HG03442 (cell line): ENCODE measurements at regions not wholly inside any gene's neighbourhood (a gene's known extent, or its start where the extent isn't known, plus 50 kb on each side); places are given as distances from the start of the nearest gene placed in this dataset.

Experiments
- ATAC-seq: cut with Tn5 transposase; IDR thresholded peaks from one replicate; pipeline ENCODE4 v1.9.1; 2021; ENCODE audit warnings: mild to moderate bottlenecking, moderate library complexity; ENCODE audit not compliant: unreplicated experiment

DNA sequence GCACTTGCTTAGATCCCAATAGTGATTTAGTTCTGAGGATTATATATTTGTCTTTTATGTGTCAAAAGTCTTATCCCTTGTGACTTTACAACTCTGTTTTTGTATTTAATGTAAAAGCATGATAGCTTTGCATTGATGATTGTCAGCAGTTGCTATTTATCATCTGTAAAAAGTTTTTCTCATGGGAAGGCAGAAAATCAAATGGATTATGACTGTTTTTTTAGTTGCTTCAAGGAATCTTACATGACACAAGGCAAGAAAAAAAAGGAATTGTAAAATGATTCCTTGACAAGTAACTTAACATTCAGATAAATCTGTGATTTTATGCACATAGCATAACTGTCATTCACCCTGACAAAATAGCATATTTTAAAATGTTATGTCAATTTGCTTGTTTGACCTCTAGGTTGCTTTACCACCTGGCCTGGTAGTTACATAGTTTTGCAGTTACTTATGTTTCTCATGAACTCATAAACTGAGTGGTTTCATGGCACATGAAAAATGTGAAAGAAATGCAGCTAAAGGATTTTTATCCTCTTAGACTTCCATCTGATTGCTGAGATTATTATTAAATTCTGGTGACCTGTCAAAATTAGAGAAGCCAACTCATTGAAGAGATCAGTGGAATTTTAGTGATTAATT lies 622.6 kb downstream of the ADGRL2 start:
- no peak for ATAC-seq

DNA sequence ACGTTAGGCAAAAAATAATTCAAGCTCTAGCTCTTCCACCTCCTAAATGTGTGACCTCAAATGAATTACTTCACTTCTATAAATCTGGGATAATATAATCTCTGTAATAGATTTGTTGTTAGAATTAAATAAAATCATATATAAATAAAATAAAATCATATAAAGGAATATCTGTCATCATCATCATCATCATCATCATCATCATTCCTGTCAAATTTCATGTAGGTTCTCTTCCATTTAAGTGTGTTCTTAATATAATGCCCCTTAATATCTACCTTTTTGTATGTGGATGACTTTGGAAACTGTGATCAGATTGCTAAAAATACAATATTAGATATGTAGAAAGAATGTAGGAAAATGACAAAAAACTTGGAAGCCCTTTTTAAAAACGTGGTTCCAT lies 621.0 kb downstream of the ADGRL2 start:
- ATAC-seq = no peak

DNA sequence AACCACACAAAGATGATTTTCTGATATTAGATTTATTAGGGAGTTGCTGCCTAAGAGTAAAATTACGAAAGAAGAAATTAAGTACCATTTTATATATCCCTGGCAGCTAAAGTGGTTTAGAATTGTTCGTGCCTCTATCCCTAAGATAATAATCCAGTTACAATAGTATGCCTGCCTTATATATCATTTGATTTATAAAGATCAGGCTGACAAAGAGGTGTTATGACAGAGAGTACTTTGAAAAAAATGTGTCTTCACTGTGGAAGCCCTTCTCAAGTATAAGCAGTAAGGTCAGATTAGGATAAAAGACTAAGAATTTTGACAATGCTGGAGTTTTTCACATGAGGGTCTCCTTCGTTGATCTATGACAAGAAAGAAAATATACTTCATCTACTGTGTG lies 619.9 kb downstream of the ADGRL2 start:
- no peak for ATAC-seq

DNA sequence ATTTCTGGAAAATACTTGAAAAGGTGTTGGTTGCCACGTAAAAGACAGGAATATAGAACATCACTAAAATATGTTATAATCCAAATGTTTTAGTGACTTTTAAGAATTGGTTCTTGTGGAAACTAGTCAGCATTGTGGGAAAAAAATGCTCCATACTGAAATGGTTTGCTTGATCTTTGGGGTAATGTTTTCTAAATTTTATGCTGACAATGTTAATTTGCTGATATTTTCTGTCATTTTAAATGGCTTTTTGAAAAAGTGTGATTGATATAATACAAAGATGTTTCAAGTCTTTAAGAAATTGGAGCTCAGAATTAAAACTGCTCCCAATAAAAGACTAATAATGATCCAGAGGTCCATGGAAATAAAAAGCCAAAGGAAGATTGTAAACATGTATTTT lies 610.9 kb downstream of the ADGRL2 start:
- no peak for ATAC-seq

DNA sequence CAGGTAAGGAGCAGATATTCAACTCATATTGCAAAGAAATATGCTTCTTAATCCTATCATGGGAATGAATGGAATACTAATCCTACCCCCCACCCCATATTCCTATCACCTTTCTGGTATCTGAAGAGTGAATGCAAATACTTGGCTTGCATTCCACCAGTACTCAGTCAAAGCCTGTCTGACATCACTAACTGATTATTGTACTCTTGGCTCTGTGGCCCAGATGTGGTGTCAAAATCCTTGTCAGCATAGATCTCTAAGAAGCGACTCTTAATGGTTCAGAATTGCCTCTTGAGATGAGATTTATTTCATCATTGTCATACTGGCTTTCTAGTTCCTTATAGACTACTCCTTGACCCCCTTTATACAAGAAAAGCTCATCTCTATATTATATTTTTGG lies 604.6 kb downstream of the ADGRL2 start:
- no peak for ATAC-seq

DNA sequence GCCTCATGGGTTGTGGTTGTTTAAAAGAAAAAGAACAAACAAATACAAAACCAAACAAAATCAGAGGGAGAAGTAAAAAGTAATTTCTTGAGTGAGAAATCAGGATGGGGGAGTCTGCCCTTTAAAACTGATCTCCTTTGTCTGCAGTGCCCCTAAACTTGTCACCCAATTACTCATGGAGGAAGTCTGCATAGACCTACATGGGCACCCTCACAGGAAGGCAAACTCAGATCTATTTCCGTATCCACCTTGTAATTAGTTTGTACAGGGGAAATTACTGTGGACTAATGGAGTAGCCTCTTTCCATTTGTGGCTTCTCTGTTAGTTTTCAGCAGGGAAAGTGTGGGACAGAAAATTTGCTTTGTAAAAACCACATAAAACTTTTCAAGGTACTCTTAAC lies 600.4 kb downstream of the ADGRL2 start:
- no peak for ATAC-seq

DNA sequence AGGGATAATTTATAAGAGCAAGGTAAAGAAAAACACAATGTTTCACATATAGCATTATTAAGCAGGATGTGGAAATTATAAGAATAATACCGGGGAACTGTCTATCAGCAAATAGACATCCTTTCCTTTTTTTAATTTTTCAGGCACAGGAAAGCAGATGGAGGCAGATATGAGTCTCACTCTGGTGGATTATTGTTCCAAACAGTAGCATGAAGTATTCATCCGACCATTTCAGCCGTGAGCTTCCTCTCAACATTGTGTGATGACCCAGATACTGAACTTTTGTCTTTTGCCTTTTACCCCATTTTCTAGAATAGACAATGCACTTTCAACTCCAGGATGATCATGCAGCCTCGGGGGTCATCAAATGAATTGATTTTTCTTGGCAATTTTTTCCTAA lies 599.8 kb downstream of the ADGRL2 start:
- ATAC-seq = no peak

DNA sequence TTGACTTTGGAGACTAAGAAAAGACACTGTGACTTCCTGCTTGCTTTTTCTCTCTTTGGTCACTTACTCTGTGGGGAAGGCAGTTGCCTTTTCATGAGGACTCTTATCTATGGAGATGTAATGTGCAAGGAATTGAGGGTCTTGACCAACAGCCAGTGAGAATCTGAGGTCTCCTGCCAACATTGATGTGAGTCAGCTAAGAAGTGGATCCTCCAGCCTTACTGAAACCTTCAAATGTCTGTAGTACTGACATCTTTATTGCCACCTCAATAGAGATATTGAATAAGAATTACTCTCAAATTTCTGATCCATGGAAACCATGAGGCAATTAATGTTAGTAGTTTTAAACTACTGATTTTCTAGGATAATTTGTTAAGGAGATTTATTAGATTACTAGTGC lies 598.4 kb downstream of the ADGRL2 start:
- ATAC-seq = no peak

DNA sequence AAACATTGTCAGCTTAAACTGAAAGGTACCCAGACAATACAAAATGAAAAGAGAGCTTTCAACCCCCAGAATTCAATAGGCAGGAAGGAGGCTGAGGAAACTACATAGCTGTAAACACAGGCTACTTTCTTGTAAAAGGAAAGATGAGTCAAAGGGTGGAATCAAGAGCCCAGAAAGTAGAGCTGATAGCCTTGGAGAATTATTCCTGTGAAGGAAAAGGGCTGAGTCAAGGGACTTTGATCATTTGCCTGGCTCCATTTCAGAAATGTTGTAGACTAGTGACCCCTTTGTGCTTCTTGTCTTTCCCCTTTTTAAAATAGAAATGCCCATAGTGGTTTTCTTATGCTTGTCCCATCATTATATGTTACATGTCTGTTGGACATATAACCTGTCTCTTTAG lies 597.6 kb downstream of the ADGRL2 start:
- ATAC-seq = no peak

DNA sequence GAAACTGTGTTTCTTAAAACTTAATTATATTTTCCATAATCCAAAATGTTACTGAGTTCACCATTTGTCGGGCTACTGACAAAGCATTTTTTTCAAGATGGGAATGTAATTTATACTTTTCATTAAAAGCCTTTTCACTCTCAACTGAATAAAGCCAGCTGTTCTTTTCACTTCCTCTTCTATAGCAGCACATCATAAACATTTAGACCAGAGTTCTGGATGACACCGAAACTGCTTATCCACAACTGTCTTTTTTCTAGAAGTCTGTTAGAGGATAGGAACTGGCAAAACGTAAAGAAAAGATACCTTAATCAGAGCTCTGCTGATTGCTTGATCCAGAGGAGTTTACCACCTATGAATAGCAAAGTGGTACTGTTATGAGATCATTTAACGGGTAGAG lies 594.7 kb downstream of the ADGRL2 start:
- ATAC-seq = no peak

DNA sequence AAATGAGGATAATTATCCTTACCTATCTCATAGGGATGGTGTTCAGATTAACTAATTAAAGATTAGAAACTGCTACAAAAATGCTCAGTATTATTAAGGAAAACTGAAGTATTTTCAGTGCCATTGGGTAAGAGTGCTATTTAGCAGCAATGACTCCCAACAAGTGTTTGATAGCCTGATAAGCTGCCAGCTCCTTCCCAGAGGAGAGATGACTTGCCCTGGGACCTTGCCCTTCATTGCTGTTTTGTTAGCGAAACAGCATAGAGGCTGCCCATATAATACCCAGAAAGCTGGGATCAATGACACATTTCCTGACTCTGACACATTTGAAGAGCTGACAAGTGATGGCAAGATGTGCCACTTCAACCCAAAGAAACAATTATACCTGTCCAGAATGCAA lies 592.2 kb downstream of the ADGRL2 start:
- ATAC-seq = no peak

DNA sequence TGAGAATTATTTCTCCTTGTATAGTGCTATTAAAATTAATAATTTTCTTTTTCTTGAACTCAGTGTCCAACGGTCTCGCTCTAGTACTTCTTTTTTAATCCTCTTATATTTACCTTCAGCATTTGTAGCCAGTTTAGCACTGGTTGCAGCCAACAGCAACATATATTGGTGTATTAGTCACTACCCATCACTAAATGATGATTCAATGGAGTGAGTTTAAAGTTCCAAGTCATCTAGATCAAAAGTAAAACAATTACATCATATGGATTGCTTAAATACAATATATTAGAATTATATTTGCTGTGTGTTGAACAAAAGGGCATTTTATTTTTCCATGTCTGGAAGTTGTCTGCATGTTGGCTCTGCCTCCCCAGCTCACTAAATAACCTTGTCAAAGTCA lies 591.8 kb downstream of the ADGRL2 start:
- ATAC-seq = no peak

DNA sequence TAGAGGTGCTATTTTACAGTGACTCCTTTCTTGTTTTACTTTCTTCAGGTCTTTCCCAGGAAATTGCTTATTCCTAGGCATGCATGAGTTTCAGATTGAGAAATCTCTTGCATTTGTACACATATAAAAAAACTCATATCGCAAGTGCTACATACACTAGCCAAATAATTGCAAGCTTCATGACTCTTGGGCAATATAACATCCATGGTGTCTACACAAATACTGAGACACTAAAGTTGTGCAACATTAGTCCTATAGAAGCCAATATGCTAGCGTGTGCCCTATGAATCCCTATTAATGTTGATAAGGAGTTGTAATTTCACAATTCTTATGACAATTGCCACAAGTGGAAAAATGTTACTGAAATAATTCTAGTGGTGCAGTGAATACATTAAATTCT lies 591.0 kb downstream of the ADGRL2 start:
- no peak for ATAC-seq

DNA sequence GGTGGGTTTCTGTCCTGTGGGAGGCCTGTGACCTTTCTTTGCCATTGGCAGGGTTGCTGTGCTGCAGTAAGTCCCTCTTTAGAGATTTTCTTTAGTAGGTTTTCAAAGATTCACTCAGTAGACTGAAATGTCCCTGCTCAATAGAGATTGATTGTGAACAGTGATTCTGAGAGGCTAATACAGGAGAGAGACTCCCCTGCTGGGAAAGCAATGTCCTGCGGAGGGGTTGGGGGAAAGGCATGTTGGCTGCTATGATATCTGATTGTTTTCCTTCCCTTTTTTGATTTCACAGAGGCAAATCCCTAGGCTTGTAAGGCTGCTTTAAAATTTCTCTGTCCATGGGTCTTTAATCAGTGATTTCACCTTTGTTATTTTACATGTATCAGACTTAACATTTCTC lies 589.9 kb downstream of the ADGRL2 start:
- no peak for ATAC-seq

DNA sequence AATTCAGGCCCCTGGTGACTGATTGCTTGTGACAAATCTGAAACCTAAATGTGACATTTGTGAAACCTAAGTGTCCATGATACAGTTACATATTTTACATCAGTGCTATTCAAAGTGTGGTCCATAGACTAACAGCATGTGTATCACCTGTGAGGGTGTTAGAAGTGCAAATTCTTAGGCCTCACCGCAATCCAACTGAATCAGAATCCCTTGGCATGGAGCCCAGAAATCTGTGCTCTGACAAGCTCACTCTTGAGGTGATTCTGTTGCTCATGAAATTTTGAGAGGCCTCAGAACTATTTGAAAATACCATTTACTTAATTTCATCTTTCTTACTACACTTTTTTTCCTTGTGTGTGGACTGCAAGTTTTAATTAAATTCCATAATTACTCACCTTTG lies 587.9 kb downstream of the ADGRL2 start:
- no peak for ATAC-seq

DNA sequence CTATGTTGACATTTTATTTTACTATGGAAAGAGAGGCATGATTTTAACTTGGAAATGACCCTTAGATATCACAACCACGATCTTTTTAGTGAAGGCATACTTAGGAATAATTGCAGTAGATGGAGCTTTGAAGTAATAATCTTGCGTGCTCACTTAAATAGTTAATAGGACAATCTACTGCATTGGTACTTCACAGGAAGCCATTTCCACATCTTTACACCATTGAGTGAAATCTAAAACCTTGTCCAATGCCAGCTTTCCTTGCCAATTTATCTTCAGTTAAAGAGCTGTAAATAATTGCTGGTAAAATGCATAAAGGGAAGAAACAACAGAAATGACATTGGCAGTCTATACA lies 586.3 kb downstream of the ADGRL2 start:
- no peak for ATAC-seq

DNA sequence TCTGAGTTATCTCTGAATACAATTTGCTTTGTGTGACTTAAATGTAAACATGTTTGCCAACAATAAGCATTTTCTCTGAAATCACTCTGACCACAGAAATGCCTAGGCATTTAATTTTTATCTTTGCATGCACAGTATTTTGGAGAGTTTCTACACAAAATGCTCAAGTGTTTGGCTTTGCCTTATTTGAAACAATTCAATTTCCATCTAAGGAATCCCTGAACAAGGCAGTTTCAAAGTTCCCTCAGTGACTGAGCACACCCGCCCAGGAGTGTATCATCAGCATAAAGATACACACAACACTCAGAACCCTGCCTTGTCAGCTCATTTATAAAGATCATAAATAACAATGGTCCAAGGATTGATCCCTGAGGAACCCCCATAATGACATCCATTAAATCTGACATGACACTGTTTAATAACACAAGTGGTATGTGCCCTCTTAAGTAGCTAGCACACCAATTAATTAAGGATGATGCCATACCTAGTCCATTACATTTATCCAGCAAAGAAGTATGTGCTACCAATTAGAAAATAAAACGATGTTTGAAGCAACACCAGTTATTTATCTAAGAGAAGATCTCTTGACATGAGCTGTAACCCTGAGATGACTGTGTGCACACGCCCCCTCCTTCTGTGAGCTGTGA lies 585.8 kb downstream of the ADGRL2 start:
- ATAC-seq = no peak

DNA sequence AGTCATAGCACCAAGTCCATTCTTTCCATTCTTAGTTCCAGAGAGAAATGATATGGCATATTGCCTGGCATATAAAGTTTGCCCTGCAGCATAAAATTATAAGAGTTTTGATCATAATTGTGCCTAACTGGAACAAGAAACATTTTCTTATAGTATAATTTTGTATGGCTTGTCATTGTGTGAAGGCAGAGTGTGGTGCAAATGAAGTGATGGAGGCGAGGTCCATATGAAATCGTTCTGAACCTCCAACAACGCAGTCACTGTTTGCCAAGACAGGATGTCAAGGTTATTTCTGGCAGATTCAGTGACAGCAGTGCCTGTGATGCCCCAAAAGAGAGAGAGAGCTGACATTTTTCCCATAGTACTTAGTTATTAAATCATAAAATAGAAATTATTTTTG lies 584.0 kb downstream of the ADGRL2 start:
- no peak for ATAC-seq

DNA sequence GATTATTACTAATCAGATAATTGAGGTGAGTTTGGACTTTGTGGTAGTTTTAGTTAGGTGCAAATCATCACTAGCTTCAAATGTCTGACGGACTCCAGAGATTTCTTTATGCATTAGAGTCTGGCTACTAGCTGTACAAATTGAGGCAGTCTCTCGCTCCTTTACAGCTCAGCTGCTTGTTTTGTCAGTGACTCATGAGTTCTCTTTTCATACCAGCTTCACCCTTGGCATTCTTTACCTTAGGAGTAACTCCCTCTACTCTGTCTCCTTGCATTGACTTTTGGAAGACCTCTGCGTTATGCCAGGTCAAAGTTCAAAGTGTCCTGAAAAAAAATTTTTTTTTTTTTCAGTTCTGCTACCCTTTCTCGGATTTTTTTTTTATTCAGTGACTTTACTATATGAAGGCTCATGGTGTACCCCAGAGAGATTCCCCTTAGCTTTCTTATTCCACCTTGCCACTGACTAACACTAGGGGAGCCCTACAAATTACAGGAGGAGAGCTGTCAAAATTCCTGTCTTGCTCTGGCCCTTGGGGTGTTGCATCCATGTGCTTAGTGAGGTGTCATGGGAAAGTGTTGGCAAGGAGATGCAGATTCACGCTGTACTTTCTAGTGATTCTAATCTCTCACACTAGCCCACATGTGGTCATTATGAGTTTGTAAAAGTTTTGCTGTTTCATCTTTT lies 576.6 kb downstream of the ADGRL2 start:
- no peak for ATAC-seq

DNA sequence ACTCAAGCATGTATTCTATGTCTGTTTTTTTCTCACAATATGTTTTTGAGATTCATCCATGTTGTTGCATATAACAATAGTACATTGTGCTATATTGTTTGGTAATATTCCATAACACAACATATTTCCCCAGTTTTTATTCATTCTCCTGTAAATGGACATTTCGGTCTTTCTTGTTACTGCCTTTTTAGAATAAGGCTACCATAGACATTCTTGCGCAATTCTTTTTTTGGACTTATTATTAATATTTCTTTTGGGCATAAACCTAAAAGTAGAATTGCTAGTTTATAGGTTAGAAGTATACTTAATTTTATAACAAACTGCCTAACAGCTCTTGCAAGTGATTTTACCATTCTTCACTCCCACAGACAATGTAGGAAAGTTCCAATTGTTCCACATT lies 573.0 kb downstream of the ADGRL2 start:
- no peak for ATAC-seq

DNA sequence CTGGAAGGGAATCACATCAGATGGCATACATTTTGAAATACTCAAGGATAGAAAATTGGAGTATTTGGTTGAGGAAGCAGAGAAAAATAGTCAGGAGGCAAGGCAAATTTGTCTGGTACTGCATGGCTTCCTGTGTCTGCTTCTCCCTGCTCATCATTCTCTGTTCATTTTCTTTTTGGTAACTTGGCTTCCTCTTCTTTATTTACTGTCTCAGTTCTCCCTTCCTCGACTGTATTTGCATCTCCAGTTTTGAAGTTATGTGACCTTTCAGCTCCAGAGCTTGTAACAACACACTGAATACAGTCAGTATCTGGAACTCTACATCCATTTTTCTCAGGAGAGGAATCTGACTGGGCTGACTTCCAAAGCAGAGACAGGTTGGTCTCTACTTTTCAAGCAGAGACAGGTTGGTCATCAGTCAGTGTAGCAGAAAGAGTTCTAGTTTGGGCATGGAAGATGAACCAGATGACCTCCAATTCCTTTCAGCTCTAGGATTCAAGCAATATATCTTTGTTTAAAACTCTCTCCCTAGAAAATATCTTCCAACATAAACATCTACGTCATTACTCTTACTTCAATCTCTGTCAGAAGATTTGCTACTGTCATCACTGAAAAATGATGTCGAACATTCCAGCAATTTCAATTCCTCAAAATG lies 571.2 kb downstream of the ADGRL2 start:
- no peak for ATAC-seq

DNA sequence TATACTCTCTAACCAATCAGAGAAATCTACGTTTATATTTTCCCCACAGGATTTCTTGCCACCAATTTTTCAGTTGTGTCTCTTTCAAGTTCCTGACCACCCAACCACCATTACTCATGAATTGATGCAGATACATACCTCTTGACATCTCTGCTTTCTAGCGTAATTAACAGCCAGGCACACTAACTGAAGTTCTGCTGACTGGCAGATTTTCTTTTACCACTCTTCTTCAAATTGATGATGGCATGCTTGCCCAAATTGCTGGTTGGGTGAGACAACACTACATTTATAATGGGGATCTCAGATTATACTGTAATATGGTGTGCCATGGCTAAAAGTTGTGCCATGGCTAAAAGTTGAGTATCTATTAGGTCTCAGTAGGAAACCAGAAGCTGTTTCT lies 566.7 kb downstream of the ADGRL2 start:
- ATAC-seq = no peak
